Fibroblast of the aortic adventitia (primary cell): ENCODE measurements at regions not wholly inside any gene's neighbourhood (a gene's known extent, or its start where the extent isn't known, plus 50 kb on each side); places are given as distances from the start of the nearest gene placed in this dataset.
A peak's percentile ranks its signal among the peaks of the same experiment; 100 is the strongest.
"Not testable (repeated sequence)": the region's sequence is repeated elsewhere in the genome, so short reads cannot be mapped to it uniquely, and the experiment has no call there.

Source experiments
- DNase-seq: peaks from one replicate; pipeline ENCODE4 v3.0.0-alpha.2; 2010; ENCODE audit warnings: low read depth
- H3K4me3 ChIP-seq: 2 replicates; pipeline ENCODE4 v1.5.1; 2011; ENCODE audit warnings: low read depth, mild to moderate bottlenecking, control low read depth, low read length, moderate library complexity
- CTCF ChIP-seq: IDR thresholded peaks from 2 replicates; pipeline ENCODE4 v1.5.1; 2011; ENCODE audit warnings: mild to moderate bottlenecking, low read length, control low read depth, inconsistent platforms; ENCODE audit not compliant: insufficient read depth

DNA sequence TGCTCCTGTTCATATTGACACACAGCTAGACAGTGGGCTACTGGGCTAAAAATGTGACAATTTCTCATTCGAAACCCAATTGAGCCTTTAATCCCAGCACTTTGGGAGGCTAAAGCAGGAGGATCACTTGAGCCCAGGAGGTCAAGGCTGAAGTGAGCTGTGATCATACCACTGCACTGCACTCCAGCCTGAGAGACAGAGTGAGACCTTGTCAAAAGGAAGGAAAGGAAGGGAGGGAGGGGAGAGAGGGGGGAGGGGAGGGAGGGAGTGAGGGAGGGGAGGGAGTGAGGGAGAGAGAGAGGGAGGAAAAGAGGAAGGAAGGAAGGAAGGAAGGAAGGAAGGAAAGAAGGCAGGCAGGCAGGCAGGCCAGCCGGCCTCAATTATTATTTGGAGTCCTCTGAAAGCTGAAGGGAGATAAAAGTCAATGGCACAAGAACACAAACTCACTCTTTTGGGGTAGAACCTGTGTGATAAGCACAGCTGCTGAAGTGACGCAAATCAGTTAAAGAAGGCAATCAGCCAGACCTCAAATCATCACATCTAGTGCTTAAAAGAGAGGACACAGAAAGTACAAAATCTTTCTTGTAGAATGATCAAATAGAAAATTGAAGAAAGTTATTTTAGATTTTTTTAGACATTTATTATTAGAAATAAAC lies 98.1 kb downstream of the CCDC71L start:
- TF ChIP-seq CTCF, result no peak
- H3K4me3 ChIP-seq, result no peak overlapping the region
- DNase-seq, result peak; percentile 38

DNA sequence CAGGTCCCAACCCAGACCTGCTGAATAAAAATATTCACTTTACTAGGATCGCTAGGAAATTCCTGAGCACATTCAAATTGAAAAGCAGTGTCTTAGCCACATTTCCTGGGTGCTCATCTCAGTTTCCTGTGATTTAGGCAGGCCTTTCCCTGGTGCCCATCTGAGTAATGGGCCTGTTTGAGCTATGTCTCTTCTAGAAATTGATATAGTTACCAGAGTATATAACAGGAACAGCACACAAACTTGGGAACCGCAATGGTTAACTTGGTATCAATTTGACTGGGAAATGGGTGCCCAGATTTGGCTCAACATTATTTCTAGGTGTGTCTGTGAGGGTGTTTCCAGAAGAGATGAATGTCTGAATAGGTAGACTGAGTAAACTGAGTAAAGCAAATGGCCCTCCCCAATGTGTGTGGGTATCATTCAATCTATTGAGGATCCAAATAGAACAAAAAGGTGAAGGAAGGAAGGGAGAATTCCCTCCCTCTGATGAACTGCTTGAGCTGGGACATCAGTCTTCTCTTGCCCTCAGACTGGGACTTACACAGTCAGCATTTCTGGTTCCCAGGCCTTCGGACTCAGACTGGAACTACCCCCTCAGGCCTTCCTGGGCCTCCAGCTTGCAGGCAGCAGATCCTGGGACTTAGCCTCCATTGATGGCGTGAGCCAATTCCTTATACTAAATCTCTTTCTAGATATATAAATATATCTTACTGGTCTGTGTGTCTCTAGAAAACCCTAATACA lies 99.1 kb downstream of the CCDC71L start:
- H3K4me3 ChIP-seq, result no peak overlapping the region
- TF ChIP-seq CTCF, result no peak
- no peak for DNase-seq

DNA sequence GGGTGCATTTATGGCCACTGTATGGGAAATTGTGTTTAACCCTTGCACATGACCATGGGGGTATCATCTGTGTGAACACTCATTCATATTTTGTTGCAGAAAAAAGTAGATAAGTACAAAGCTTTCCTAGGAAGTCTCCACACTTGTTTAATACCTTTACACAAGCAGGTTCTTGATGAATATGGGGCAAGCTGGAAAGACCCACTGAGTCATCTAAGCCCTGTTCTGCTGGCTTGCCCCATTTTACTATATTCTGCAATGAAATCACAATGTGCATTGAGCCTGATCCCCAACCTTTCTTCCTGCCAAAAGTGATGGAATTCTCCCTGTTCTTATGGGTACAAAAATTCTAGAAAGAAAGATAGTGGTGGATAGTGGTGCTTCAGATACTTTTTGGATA lies 99.8 kb downstream of the CCDC71L start:
- H3K4me3 ChIP-seq, result no peak overlapping the region
- no peak for DNase-seq
- no peak for TF ChIP-seq CTCF

GRCh38 chr7:106560482-106560881 lies 100.5 kb downstream of the CCDC71L start:
- H3K4me3 ChIP-seq, result no peak overlapping the region
- TF ChIP-seq CTCF, result no peak
- no peak for DNase-seq

- not testable (repeated sequence) for DNase-seq
These were observed 104.7 kb downstream of the CCDC71L start for GRCh38 chr7:106556244-106556643.

DNA sequence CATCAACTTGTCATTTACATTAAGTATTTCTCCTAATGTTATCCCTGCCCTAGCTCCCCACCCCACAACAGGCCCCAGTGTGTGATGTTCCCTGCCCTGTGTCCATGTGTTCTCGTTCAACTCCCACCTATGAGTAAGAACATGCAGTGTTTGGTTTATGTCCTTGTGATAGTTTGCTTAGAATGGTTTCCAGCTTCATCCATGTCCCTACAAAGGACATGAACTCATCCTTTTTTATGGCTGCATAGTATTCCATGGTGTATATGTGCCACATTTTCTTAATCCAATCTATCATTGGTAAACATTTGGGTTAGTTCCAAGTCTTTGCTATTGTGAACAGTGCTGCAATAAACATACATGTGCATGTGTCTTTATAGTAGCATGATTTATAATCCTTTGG lies 106.3 kb downstream of the CCDC71L start:
- DNase-seq, result not testable (repeated sequence)

More at GRCh38 chr7:106556244-106556643, 104.7 kb downstream of the CCDC71L start:
- not testable (repeated sequence) for H3K4me3 ChIP-seq

DNA sequence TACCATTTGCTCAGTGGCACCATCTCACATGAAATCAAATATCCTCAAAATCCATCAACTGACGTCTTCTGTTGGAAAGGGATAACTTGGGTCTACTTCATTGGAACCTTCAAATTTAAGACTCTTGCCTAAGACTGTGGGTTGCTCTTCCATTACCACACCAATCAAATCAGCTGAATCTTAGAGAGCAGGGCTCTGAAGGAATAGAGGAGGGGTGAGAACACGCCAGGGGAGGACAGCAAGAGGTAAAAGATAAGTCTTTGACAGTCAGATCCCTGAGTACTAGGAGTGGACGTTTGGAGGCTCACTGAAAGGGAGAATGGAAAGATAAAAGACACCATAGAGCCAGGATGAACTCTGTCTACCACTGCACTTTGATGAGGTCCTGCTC lies 107.5 kb downstream of the CCDC71L start:
- DNase-seq, result no peak
- TF ChIP-seq CTCF, result no peak
- H3K4me3 ChIP-seq, result no peak overlapping the region

More for the DNA sequence above, 106.3 kb downstream of the CCDC71L start:
- not testable (repeated sequence) for H3K4me3 ChIP-seq
